Neural cell (in vitro differentiated cells): ENCODE measurements at regions not wholly inside any gene's neighbourhood (a gene's known extent, or its start where the extent isn't known, plus 50 kb on each side); places are given as distances from the start of the nearest gene placed in this dataset.

Experiments used
- H2AFZ ChIP-seq: fragments of 200-600, 300-800 bp; sonication (generic), shearing (Covaris generic); 2 replicates; pipeline ENCODE4 v1.6.0; 2014; ENCODE audit warnings: low read depth, mild to moderate bottlenecking, antibody characterized with exemption, low read length, moderate library complexity
- H3F3A ChIP-seq: fragments of 200-600 bp; shearing (Covaris generic); 2 replicates; pipeline ENCODE4 v1.6.1; 2016; ENCODE audit warnings: mild to moderate bottlenecking, moderate library complexity, mixed read lengths, antibody characterized with exemption, low read length; ENCODE audit not compliant: insufficient read depth, poor library complexity, severe bottlenecking
- H3K27ac ChIP-seq: fragments of 200-600, 300-800 bp; sonication (generic), shearing (Covaris generic); 2 replicates; pipeline ENCODE4 v1.5.1; 2014; ENCODE audit warnings: mild to moderate bottlenecking, low read length, moderate library complexity
- H3K27me3 ChIP-seq: fragments of 300-800, 200-600 bp; sonication (generic), shearing (Covaris generic); 2 replicates; pipeline ENCODE4 v1.6.0; 2014; ENCODE audit warnings: mild to moderate bottlenecking, low read depth, low read length, moderate library complexity; ENCODE audit not compliant: insufficient read depth
- H3K36me3 ChIP-seq: fragments of 300-800, 200-600 bp; sonication (generic), shearing (Covaris generic); 2 replicates; pipeline ENCODE4 v1.5.1; 2014; ENCODE audit warnings: mild to moderate bottlenecking, antibody characterized with exemption, low read length, moderate library complexity; ENCODE audit not compliant: insufficient read depth
- H3K4me2 ChIP-seq: fragments of 300-800, 200-600 bp; sonication (generic), shearing (Covaris generic); 2 replicates; pipeline ENCODE4 v1.6.0; 2014; ENCODE audit warnings: mild to moderate bottlenecking, low read length
- H3K4me3 ChIP-seq: fragments of 300-800, 200-600 bp; sonication (generic), shearing (Covaris generic); 2 replicates; pipeline ENCODE4 v1.5.1; 2014; ENCODE audit warnings: mild to moderate bottlenecking, low read length, moderate library complexity
- H3K79me2 ChIP-seq: fragments of 200-600 bp; shearing (Covaris generic); replicated peaks from 2 replicates; pipeline ENCODE4 v1.6.0; 2014; ENCODE audit warnings: mild to moderate bottlenecking, low read length, moderate library complexity; ENCODE audit not compliant: insufficient read depth
- H3K9ac ChIP-seq: fragments of 300-800, 200-600 bp; sonication (generic), shearing (Covaris generic); 2 replicates; pipeline ENCODE4 v1.6.1; 2016; ENCODE audit warnings: mild to moderate bottlenecking, low read length, mixed read lengths
- H3K9me2 ChIP-seq: fragments of 200-600 bp; shearing (Covaris generic); 2 replicates; pipeline ENCODE4 v1.6.1; 2016; ENCODE audit warnings: mild to moderate bottlenecking, low read length, mixed read lengths; ENCODE audit not compliant: insufficient read depth
- H3K9me3 ChIP-seq: fragments of 200-600, 300-800 bp; sonication (generic), shearing (Covaris generic); 2 replicates; pipeline ENCODE4 v1.6.1; 2016; ENCODE audit warnings: mild to moderate bottlenecking, mixed run types, low read length, moderate library complexity, mixed read lengths
- H4K20me1 ChIP-seq: fragments of 200-600 bp; shearing (Covaris generic); 2 replicates; pipeline ENCODE4 v1.6.1; 2016; ENCODE audit warnings: mild to moderate bottlenecking, mixed run types; ENCODE audit not compliant: insufficient read depth
- EP300 ChIP-seq: fragments of 450-650 bp; conservative IDR thresholded peaks from 2 replicates; pipeline ENCODE4 v1.6.1; 2014; ENCODE audit warnings: antibody characterized with exemption, mild to moderate bottlenecking, moderate library complexity; ENCODE audit not compliant: poor library complexity, severe bottlenecking
- EZH2 ChIP-seq: fragments of 200-600, 300-800 bp; shearing (Covaris generic), sonication (generic); IDR thresholded peaks from 2 replicates; pipeline ENCODE4 v1.6.1; 2014; ENCODE audit warnings: antibody characterized with exemption, low read length, borderline replicate concordance, mild to moderate bottlenecking; ENCODE audit not compliant: insufficient read depth, poor library complexity, severe bottlenecking
- MXI1 ChIP-seq: fragments of 450-650 bp; conservative IDR thresholded peaks from 2 replicates; pipeline ENCODE4 v1.6.1; 2014; ENCODE audit warnings: antibody characterized with exemption, mild to moderate bottlenecking; ENCODE audit not compliant: poor library complexity, severe bottlenecking
- POLR2AphosphoS5 ChIP-seq: IDR thresholded peaks from 2 replicates; pipeline ENCODE4 v1.6.1; 2012
- RAD21 ChIP-seq: fragments of 450-650 bp; conservative IDR thresholded peaks from 2 replicates; pipeline ENCODE4 v1.6.1; 2014; ENCODE audit warnings: antibody characterized with exemption, mild to moderate bottlenecking, moderate library complexity
- REST ChIP-seq: IDR thresholded peaks from 2 replicates; pipeline ENCODE4 v1.6.1; 2012; ENCODE audit warnings: borderline replicate concordance
- SMC3 ChIP-seq: fragments of 450-650 bp; conservative IDR thresholded peaks from 2 replicates; pipeline ENCODE4 v1.6.1; 2014; ENCODE audit warnings: antibody characterized with exemption, mild to moderate bottlenecking, moderate library complexity; ENCODE audit not compliant: poor library complexity
- TAF1 ChIP-seq: IDR thresholded peaks from 2 replicates; pipeline ENCODE4 v1.6.1; 2012; ENCODE audit warnings: low read depth
- TF ChIP-seq, protein P1 (sequence below): fragments of 450-650 bp; IDR thresholded peaks from 2 replicates; pipeline ENCODE4 v1.5.1; 2014; ENCODE audit warnings: antibody characterized with exemption, mild to moderate bottlenecking, moderate library complexity; ENCODE audit not compliant: poor library complexity, severe bottlenecking

GRCh38 chr14:56371737-56372136, 207.9 kb upstream of the TMEM260 start:
- Histone ChIP-seq H3K9ac (no peak overlapping the region), H3K79me2 (no peaks in the 10 kb centered on the region), H3F3A (no peaks in the 10 kb centered on the region), H3K9me2 (no peaks in the 10 kb centered on the region), H3K4me3 (no peak overlapping the region), H3K36me3 (no peaks in the 10 kb centered on the region), H2AFZ (no peak overlapping the region), H3K9me3 (peaks cover 4% of the 10 kb centered on the region), H3K27me3 (no peaks in the 10 kb centered on the region), H3K4me2 (no peak overlapping the region), H3K27ac (no peak overlapping the region), H4K20me1 (no peaks in the 10 kb centered on the region)
- TF ChIP-seq EZH2 (no peak), TAF1 (no peak), RAD21 (no peak), EP300 (no peak)

DNA sequence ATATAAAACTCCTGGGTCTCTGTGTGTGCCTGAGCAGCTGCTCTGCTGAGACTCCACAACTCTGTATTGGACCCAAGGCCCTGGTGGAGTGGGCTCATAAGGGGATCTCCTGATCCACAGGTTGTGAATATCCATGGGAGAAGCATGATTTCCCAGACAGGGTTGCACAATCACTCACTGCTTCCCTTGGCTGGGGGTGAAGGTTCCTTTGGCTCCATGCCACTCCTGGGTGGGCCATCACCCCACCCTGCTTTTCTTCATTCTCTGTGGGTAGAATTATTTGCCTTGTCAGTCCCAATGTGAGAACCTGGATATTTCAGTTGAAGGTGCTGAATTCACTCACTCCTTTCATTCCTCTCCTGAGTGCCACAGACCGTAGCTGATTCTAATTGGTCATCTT, 205.2 kb upstream of the TMEM260 start:
- Histone ChIP-seq H3K27me3 (no peaks in the 10 kb centered on the region), H3K4me2 (no peak overlapping the region), H3K79me2 (no peaks in the 10 kb centered on the region), H3K9me2 (no peaks in the 10 kb centered on the region), H3K4me3 (no peak overlapping the region), H2AFZ (no peak overlapping the region), H3K9me3 (peaks cover 4% of the 10 kb centered on the region), H3K9ac (no peak overlapping the region), H3K27ac (no peak overlapping the region), H3F3A (no peaks in the 10 kb centered on the region), H4K20me1 (no peaks in the 10 kb centered on the region), H3K36me3 (no peaks in the 10 kb centered on the region)
- TF ChIP-seq MXI1 (no peak), POLR2AphosphoS5 (no peak), EP300 (no peak), SMC3 (no peak), RAD21 (no peak), TAF1 (no peak), REST (no peak), EZH2 (no peak)
- TF ChIP-seq, protein P1, sequence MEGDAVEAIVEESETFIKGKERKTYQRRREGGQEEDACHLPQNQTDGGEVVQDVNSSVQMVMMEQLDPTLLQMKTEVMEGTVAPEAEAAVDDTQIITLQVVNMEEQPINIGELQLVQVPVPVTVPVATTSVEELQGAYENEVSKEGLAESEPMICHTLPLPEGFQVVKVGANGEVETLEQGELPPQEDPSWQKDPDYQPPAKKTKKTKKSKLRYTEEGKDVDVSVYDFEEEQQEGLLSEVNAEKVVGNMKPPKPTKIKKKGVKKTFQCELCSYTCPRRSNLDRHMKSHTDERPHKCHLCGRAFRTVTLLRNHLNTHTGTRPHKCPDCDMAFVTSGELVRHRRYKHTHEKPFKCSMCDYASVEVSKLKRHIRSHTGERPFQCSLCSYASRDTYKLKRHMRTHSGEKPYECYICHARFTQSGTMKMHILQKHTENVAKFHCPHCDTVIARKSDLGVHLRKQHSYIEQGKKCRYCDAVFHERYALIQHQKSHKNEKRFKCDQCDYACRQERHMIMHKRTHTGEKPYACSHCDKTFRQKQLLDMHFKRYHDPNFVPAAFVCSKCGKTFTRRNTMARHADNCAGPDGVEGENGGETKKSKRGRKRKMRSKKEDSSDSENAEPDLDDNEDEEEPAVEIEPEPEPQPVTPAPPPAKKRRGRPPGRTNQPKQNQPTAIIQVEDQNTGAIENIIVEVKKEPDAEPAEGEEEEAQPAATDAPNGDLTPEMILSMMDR = no peak

GRCh38 chr14:56378046-56378445, 201.6 kb upstream of the TMEM260 start:
- Histone ChIP-seq H3K36me3 (no peaks in the 10 kb centered on the region), H2AFZ (no peak overlapping the region), H3K9me3 (no peaks in the 10 kb centered on the region), H3K27me3 (no peaks in the 10 kb centered on the region), H4K20me1 (no peaks in the 10 kb centered on the region), H3K79me2 (no peaks in the 10 kb centered on the region), H3K9me2 (no peaks in the 10 kb centered on the region), H3K9ac (no peak overlapping the region), H3K4me3 (no peak overlapping the region), H3K4me2 (no peak overlapping the region), H3K27ac (no peak overlapping the region), H3F3A (no peaks in the 10 kb centered on the region)
- no peak for TF ChIP-seq SMC3
- no peak for TF ChIP-seq POLR2AphosphoS5
- no peak for TF ChIP-seq REST
- no peak for TF ChIP-seq RAD21
- TF ChIP-seq, protein P1 = no peak
- TF ChIP-seq EP300 = no peak
